IMR-90 (cell line): ENCODE measurements at regions not wholly inside any gene's neighbourhood (a gene's known extent, or its start where the extent isn't known, plus 50 kb on each side); places are given as distances from the start of the nearest gene placed in this dataset.

Experiments used
- ATAC-seq: fragments of 200-7000 bp; cut with Tn5 transposase; 2 replicates; pipeline ENCODE4 v1.9.1; 2020; ENCODE audit warnings: low read depth, mild to moderate bottlenecking, moderate library complexity
- BruUV-seq: library from RNA; stranded (reverse); fragments of 400-500 nt; replicated peaks from 2 replicates; lab custom pipeline; 2021; lab: Mats Ljungman, UMichigan
- CTCF ChIA-PET: fragments of 300-600 bp; formaldehyde crosslinking; extraction: SDS; loops from one replicate; lab custom pipeline; 2021; ENCODE audit warnings: antibody characterized with exemption; lab: Yijun Ruan, JAX
- POLR2A ChIA-PET: fragments of 300-600 bp; sonication (Branson Sonifier 250); formaldehyde crosslinking; loops from one replicate; lab custom pipeline; 2022; ENCODE audit warnings: antibody characterized with exemption; ENCODE audit not compliant: unreplicated experiment; lab: Charles Lee
- DNase-seq: peaks from one replicate; pipeline ENCODE4 v3.0.0; 2013
- H2AFZ ChIP-seq: replicated peaks from 2 replicates; pipeline ENCODE3; 2013; ENCODE audit warnings: low read length, mild to moderate bottlenecking; ENCODE audit not compliant: poor library complexity
- H2AK5ac ChIP-seq: 2 replicates; pipeline ENCODE4 v1.6.1; 2013; ENCODE audit warnings: low read depth, low read length, inconsistent platforms
- H2AK9ac ChIP-seq: replicated peaks from 2 replicates; pipeline ENCODE3; 2013; ENCODE audit warnings: mild to moderate bottlenecking, low read depth, low read length, moderate library complexity; ENCODE audit not compliant: poor library complexity
- H2BK120ac ChIP-seq: 2 replicates; pipeline ENCODE4 v1.6.1; 2013; ENCODE audit warnings: low read depth, low read length, inconsistent platforms
- H2BK15ac ChIP-seq: 3 replicates; pipeline ENCODE4 v1.6.1; 2013; ENCODE audit warnings: low read depth, low read length, inconsistent platforms
- H2BK20ac ChIP-seq: 2 replicates; pipeline ENCODE4 v1.6.1; 2013; ENCODE audit warnings: low read depth, mild to moderate bottlenecking, inconsistent platforms, low read length, moderate library complexity
- H2BK5ac ChIP-seq: 2 replicates; pipeline ENCODE4 v1.6.1; 2013; ENCODE audit warnings: mild to moderate bottlenecking, low read depth, low read length, inconsistent platforms; ENCODE audit not compliant: poor library complexity, severe bottlenecking
- H3K14ac ChIP-seq: replicated peaks from 2 replicates; pipeline ENCODE4 v1.6.1; 2013; ENCODE audit warnings: low read depth, low read length, inconsistent platforms
- H3K18ac ChIP-seq: 2 replicates; pipeline ENCODE4 v1.6.1; 2013; ENCODE audit warnings: low read depth, low read length, control low read depth
- H3K23ac ChIP-seq: 2 replicates; pipeline ENCODE4 v1.6.1; 2013; ENCODE audit warnings: low read depth, low read length, inconsistent platforms
- H3K27ac ChIP-seq: 2 replicates; pipeline ENCODE4 v1.5.1; 2013; ENCODE audit warnings: mild to moderate bottlenecking, control low read depth, low read length; ENCODE audit not compliant: insufficient read depth
- H3K27me3 ChIP-seq: 2 replicates; pipeline ENCODE4 v1.6.1; 2013; ENCODE audit warnings: low read length; ENCODE audit not compliant: control insufficient read depth, insufficient read depth
- H3K36me3 ChIP-seq: 2 replicates; pipeline ENCODE4 v1.6.1; 2013; ENCODE audit warnings: low read length, mixed read lengths; ENCODE audit not compliant: control insufficient read depth, insufficient read depth
- H3K4ac ChIP-seq: 2 replicates; pipeline ENCODE4 v1.6.1; 2013; ENCODE audit warnings: low read depth, low read length, inconsistent platforms
- H3K4me1 ChIP-seq: 2 replicates; pipeline ENCODE4 v1.6.1; 2013; ENCODE audit warnings: low read length, mixed read lengths; ENCODE audit not compliant: control insufficient read depth, insufficient read depth
- H3K4me2 ChIP-seq: 2 replicates; pipeline ENCODE4 v1.6.1; 2013; ENCODE audit warnings: low read depth, mild to moderate bottlenecking, control low read depth, low read length, moderate library complexity
- H3K4me3 ChIP-seq: 2 replicates; pipeline ENCODE4 v1.5.1; 2013; ENCODE audit warnings: low read depth, mild to moderate bottlenecking, control low read depth, low read length, moderate library complexity; ENCODE audit not compliant: insufficient read depth
- H3K56ac ChIP-seq: 2 replicates; pipeline ENCODE4 v1.6.1; 2013; ENCODE audit warnings: low read length, inconsistent platforms; ENCODE audit not compliant: insufficient read depth; ENCODE audit errors: extremely low read depth
- H3K79me1 ChIP-seq, 2 experiments: 2 replicates each; pipeline ENCODE4 v1.6.1; 2013; ENCODE audit warnings: low read length in 2 of 2, inconsistent platforms in 1 of 2, low read depth in 1 of 2
- H3K9ac ChIP-seq: 2 replicates; pipeline ENCODE4 v1.6.1; 2013; ENCODE audit warnings: low read depth, low read length, control low read depth
- H3K9me1 ChIP-seq: 2 replicates; pipeline ENCODE4 v1.6.1; 2013; ENCODE audit warnings: low read length, inconsistent platforms; ENCODE audit not compliant: insufficient read depth
- H3K9me3 ChIP-seq: 2 replicates; pipeline ENCODE4 v1.6.1; 2013; ENCODE audit warnings: low read length; ENCODE audit not compliant: control insufficient read depth, insufficient read depth
- H4K20me1 ChIP-seq: 2 replicates; pipeline ENCODE4 v1.6.1; 2013; ENCODE audit warnings: low read length, inconsistent platforms; ENCODE audit not compliant: insufficient read depth
- H4K5ac ChIP-seq: 2 replicates; pipeline ENCODE4 v1.6.1; 2013; ENCODE audit warnings: mild to moderate bottlenecking, low read depth, low read length, control low read depth
- H4K8ac ChIP-seq, 2 experiments: 2 replicates each; pipeline ENCODE4 v1.6.1; 2013; ENCODE audit warnings: low read depth in 2 of 2, low read length in 2 of 2, control low read depth in 1 of 2, inconsistent platforms in 1 of 2
- H4K91ac ChIP-seq: 2 replicates; pipeline ENCODE4 v1.6.1; 2013; ENCODE audit warnings: low read depth, low read length, inconsistent platforms; ENCODE audit not compliant: insufficient read depth
- BHLHE40 ChIP-seq: fragments of 150-350 bp; IDR thresholded peaks from 2 replicates; pipeline ENCODE4 v1.6.1; 2016; ENCODE audit warnings: mild to moderate bottlenecking, low read depth, low read length
- CEBPB ChIP-seq: IDR thresholded peaks from 2 replicates; pipeline ENCODE4 v1.6.1; 2012; ENCODE audit warnings: low read depth, low read length, improper control_type of control experiment
- MXI1 ChIP-seq: IDR thresholded peaks from 2 replicates; pipeline ENCODE4 v1.6.1; 2012; ENCODE audit warnings: low read depth, mild to moderate bottlenecking, low read length, moderate library complexity, borderline replicate concordance
- NFE2L2 ChIP-seq: fragments of 150-350 bp; IDR thresholded peaks from 2 replicates; pipeline ENCODE4 v1.6.1; 2016; ENCODE audit warnings: low read depth, mild to moderate bottlenecking, low read length
- POLR2A ChIP-seq: IDR thresholded peaks from 2 replicates; pipeline ENCODE4 v1.6.1; 2012; ENCODE audit warnings: mild to moderate bottlenecking, low read depth, low read length
- WGBS, 2 experiments: methylation state at CpG; one replicate each; pipeline versions ENCODE4 v1.1.5 to v1.1.7; 2013; ENCODE audit warnings: missing lambda C conversion rate in 2 of 2; ENCODE audit not compliant: insufficient read length in 1 of 2; ENCODE audit errors: extremely low coverage in 2 of 2; 5-methylcytosine and 5-hydroxymethylcytosine counted together
- dilution Hi-C: fragments of 300-500 bp; cut with HindIII; formaldehyde crosslinking; loops from one replicate; pipeline ENCODE4 v1.14.3; 2018; ENCODE audit warnings: low sequenced_read_pairs; ENCODE audit not compliant: unreplicated experiment
- in situ Hi-C: fragments of 300-500 bp; cut with MboI; formaldehyde crosslinking; loops from 3 replicates; pipeline ENCODE4 v1.14.3; 2019; ENCODE audit warnings: low sequenced_read_pairs, inconsistent platforms, mixed read lengths
- intact Hi-C: fragments of 100-400 bp; cut with micrococcal nuclease; formaldehyde crosslinking; loops from 2 replicates; pipeline ENCODE4 v1.10.0; 2022

GRCh38 chr10:128568990-128569945, 443.0 kb upstream of the MKI67 start:
- Histone ChIP-seq H3K27ac (no peak overlapping the region), H4K5ac (no peak overlapping the region), H3K27me3 (no peaks in the 10 kb centered on the region), H3K23ac (no peak overlapping the region), H2AK5ac (no peak overlapping the region), H3K4me1 (no peaks in the 10 kb centered on the region), H3K9me1 (no peaks in the 10 kb centered on the region), H2BK5ac (no peak overlapping the region), H2AFZ (no peak overlapping the region), H3K4me2 (no peak overlapping the region), H3K56ac (no peak overlapping the region), H2BK15ac (no peak overlapping the region), H3K4ac (no peak overlapping the region), H2AK9ac (no peak overlapping the region), H3K9ac (no peak overlapping the region), H4K91ac (no peak overlapping the region), H3K4me3 (no peak overlapping the region), H2BK120ac (no peak overlapping the region), H4K20me1 (no peaks in the 10 kb centered on the region), H4K8ac (no peak overlapping the region), H3K14ac (no peak overlapping the region), H3K79me1 (no peaks in the 10 kb centered on the region), H3K18ac (no peak overlapping the region), H3K9me3 (peaks cover 51% of the 10 kb centered on the region), H2BK20ac (no peak overlapping the region), H3K36me3 (no peaks in the 10 kb centered on the region)
- intact Hi-C loops = no loop called here
- in situ Hi-C loops = no loop called here
- ChIA-PET POLR2A (no interaction called here), CTCF (no interaction called here)
- BruUV-seq = no TSS peak
- DNase-seq (no peak), ATAC-seq (no peak)
- TF ChIP-seq BHLHE40 (no peak), POLR2A (no peak), CEBPB (no peak), MXI1 (no peak), NFE2L2 (no peak)
- 40% methylated on average over 12 of the region's 24 CpGs; no CpG with 5 or more reads in 1 of the 2 experiments for WGBS, 2 experiments
- dilution Hi-C loops = no loop called here
